ENCODE measurements at regions not wholly inside any gene's neighbourhood (a gene's known extent, or its start where the extent isn't known, plus 50 kb on each side); places are given as distances from the start of the nearest gene placed in this dataset.
"Not testable (repeated sequence)": the region's sequence is repeated elsewhere in the genome, so short reads cannot be mapped to it uniquely, and the experiment has no call there.

- DNase-seq: no peak
Observed at GRCh38 chr18:1047406-1047805, 142.7 kb downstream of the ADCYAP1 start.

- DNase-seq: no peak
Observed at GRCh38 chr18:1048032-1048431, 143.4 kb downstream of the ADCYAP1 start.

DNA sequence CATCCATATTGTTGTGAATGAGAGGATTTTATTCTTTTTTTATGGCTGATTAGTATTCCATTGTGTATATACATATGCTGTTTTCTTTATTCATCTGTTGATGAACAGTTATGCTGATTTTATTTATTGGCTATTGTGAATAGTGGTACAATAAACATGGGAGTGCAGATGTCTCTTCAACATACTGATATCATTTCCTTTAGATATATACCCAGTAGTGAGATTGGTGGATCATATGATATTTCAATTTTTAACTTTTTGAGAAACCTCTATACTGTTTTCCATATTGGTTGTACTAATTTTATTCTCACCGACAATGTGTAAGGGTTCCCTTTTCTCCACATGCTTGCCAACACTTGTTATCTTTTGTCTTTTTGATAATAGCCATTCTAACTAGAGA is 144.5 kb downstream of the ADCYAP1 start:
- no peak for DNase-seq

DNA sequence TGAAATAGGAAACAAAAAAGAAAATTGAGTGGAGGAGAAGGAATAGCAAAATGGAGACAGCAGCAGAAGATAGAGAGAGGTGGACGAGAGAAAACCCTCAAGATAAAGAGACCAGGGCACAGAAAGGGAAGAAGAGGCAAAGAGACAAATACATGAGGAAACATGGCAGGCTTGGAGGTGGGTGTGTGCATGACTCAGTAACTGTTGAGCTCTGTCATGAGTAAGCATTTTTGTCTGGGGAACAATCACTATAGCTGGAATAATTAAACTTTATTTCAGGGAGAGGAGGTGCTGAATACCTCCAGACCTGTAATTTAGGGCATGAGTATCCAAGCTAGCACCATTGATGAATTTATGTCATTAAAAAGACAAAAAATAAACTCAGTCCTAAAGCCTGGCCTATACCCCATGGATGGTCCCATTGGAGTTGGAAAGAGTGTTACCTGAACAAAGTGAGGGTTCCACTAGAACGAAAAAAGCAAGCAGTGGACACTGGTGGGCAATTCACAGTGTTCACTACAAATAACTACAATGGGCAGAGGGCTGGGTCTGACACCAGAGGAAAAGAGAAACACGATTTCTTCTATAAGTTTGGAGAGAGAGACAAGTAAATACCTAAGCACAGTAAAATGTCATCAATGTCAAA is 145.5 kb downstream of the ADCYAP1 start:
- DNase-seq: no peak

GRCh38 chr18:1052301-1052700 is 147.6 kb downstream of the ADCYAP1 start:
- DNase-seq: no peak

GRCh38 chr18:1053331-1054315 is 149.0 kb downstream of the ADCYAP1 start:
- no peak for DNase-seq

DNA sequence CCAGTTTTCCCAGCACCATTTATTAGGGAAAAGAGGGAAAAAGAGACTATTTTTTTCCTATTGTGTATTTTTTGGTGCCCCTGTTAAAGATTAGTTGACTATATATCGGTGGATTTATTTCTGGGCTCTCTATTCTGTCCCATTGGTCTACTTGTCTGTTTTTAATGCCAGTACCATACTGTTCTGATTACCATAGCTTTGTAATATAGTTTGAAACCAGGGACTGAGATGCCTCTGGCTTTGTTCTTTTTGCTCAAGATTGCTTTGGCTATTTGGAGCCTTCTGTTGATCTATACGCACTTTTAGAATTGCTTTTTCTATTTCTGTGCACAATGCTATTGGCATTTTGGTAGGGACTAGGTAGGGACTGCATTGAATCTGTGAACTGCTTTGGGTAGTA is 151.7 kb downstream of the ADCYAP1 start:
- DNase-seq: no peak

GRCh38 chr18:1057367-1057766 is 152.7 kb downstream of the ADCYAP1 start:
- DNase-seq: no peak

DNA sequence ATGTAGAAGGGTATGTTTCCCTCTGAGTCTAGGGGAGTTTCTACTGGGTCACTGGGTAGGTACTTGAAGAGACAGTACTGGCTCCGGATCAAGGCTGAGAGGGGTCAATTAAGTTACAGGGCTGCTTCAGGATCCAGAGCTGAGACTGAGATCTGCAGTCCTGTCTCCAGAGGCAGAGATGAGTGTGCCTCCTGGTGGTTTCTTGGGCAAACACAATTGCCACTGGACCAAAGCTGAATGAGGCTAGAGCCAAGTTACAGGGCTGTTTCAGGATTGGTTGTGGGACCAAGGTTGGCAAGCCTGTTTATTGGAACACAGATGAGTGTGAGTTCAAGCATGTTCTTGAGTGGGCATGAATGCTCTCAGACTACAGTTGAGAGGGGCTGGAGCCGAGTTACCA is 157.9 kb downstream of the ADCYAP1 start:
- no peak for DNase-seq

DNA sequence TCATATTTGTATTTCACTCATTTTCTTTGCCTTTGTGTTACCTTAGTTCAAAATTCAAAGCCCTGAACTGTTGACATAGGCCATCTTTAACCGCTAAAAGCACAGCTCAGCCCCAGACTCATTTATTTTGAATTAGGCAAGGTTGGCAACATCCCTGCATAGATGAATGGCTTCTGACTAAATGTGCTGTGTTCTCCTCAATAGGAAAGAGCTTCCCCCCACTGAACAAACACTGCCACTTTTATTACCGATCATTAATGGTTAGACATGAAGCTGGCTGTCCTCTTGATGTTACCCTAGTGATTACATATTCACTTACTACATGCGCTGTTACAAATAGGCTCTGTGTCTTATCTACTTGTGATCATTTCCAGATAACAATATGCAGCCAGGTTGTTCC is 170.7 kb downstream of the ADCYAP1 start:
- no peak for DNase-seq

DNA sequence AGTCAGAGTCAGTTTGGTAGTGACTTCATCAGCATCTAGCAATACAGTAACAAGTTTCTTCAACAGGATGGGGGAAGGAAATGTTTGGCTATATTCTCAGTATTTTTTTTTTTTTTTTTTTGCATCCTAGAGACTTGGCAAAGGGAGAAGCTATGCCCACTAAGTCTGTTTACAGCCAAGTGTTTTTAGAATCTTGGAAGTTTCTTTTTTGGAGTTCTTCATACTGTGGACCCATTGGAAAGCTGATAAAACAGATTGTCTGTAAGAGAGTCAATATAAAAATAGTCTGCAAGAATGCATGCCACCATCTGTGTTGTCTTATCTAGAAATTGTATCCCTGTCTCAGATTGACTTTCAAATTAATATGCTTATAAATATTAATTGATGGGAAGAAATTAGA is 171.2 kb downstream of the ADCYAP1 start:
- no peak for DNase-seq

- no peak for DNase-seq
Observed at GRCh38 chr18:1078301-1078700, 173.6 kb downstream of the ADCYAP1 start.

DNA sequence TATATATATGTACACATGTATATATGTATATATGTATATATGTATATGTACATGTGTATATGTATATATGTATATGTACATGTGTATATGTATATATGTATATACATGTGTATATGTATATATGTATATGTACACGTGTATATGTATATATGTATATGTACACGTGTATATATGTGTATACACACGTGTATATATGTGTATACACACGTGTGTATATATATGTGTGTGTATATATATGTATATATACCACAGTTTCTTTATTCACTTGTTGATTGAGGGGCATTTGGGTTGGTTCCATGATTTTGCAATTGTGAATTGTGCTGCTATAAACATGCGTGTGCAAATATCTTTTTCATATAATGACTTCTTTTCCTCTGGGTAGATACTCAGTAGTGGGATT is 179.0 kb downstream of the ADCYAP1 start:
- not testable (repeated sequence) for DNase-seq

DNA sequence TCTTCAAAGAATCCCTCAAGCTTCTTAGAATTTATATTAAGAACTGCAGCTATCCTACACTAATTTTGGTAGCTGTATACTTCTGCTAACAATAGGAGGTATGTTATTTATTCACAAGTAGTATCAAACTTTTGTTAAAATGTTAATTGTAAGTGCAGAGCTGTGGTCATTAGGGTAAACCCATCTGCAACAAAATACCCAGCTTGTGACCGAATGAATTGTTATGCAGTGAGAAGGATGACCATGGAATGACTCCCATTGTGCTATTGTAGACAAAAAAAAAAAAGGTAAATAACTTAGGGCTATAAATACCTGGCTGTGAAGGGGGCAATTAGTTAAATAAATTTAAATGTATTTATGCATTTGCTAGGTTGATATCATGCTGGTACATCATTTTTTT is 186.1 kb downstream of the ADCYAP1 start:
- DNase-seq: no peak

DNA sequence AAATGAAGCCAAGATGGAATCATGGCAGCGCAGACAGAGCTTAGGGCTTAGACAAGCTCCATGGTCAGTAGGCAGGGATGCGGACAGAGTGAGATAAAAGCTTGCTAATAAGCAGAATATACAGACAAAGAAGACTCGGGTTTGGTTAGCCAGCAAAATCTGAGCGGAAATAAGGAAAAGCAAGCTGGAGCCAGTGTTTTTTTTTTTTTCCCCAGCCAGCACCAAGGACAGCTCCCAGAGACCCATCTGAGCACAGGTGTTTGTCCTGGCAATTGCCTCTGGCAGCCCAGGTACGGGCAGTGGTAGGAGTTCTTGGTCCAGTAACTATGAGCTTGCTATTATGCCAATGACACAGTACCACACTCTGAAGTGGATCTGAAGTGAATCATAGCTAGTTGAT is 187.6 kb downstream of the ADCYAP1 start:
- no peak for DNase-seq

GRCh38 chr18:1094409-1094808 is 189.7 kb downstream of the ADCYAP1 start:
- no peak for DNase-seq

GRCh38 chr18:1097991-1098735 is 193.5 kb downstream of the ADCYAP1 start:
- not testable (repeated sequence) for DNase-seq

GRCh38 chr18:1102848-1103247 is 198.2 kb downstream of the ADCYAP1 start:
- no peak for DNase-seq

DNA sequence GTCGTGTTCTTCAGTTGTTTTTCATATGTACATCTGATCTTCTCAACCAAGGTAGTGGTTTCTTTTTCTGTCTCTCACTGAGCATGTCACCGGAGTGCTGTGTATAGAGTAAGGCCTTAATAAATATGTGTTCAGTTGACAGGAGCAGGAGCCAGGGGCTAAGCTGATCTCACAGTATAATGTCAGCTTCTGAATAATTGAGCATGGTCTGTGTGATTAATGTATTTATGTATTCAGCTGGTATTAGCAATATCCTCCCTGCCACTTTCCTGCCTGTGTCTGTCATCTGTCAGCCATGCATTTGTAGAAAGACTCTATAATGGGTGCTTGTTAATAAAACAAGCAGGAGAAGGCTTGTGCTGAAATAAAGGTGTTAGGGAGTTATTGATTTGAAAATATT is 198.9 kb downstream of the ADCYAP1 start:
- DNase-seq: no peak

DNA sequence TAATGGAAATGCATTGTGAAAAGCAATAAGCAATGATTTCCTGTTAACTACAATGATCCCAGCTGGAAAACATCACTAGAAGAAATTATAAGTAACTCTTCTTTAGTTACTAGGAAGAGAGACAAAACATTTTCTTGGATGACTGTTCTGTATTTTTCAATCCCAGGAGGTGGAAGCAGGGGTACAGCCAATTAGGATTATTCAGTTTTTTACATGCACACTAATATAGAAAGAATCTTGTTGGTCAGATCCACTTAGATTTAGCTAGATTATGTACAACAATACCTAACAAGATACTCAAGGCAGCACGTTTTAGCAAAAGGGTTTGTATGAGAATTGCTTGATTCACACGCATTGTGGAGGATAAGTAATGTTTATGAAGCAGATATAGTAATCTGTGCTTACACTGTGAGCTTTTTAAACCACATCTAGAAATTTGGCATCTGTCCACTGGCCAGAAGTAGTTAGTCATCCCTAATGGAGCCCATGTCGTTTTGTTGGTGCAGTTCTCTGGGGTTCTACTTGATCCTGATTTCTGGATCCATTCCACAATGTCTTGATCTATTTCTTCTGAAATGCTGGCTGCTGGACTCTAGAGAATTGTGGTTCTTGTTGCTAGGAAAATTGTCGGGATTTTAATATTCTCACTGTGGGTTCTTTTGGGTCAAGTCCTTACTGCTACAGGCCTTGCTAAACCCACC is 199.7 kb downstream of the ADCYAP1 start:
- no peak for DNase-seq

DNA sequence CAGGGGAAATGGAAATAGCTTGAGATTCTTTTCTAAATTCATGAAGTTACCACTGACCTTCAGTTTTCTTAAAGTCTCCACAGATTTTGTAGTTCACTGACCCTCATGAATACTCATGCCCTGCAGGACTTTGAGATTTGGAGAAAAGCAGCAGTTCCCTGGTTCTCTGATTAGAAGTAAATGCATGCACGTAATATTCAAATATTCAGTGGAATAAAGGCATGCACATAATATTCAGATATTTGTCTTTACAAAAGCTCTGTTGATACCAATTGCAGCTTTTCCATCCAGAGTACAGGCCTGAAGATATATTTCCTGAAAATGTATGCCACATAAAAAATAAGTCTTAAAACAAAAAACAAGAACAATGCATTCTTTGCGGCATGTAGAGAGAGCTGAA is 219.8 kb downstream of the ADCYAP1 start:
- no peak for DNase-seq

GRCh38 chr18:1133541-1133940 is 228.9 kb downstream of the ADCYAP1 start:
- no peak for DNase-seq

- no peak for DNase-seq
Observed at GRCh38 chr18:1147730-1148129, 243.1 kb downstream of the ADCYAP1 start.
